ENCODE measurements at regions not wholly inside any gene's neighbourhood (a gene's known extent, or its start where the extent isn't known, plus 50 kb on each side); places are given as distances from the start of the nearest gene placed in this dataset.

DNA sequence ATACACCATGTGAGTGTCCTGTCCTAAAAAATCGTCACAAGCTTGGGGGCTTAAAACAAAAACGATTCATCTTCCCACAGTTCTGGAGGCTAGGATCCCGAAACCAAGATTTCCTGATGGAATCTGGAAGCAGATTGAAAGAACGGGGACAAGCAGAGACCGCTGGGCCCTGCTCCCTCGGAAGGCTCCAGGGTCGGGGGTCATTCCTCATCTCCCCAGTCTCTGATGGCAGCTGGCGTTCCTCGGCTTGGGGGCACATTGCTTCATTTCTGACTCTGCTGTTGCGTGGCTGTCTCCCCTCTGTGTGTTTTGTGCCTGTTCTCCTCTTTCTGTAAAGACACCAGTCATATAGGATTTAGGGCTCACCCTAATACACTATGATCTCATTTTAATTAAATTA is 114.2 kb upstream of the TMPRSS2 start:
- TF ChIP-seq POLR2A (IDR thresholded peaks at IDR 0.05): no peak
- TF ChIP-seq, protein P1, sequence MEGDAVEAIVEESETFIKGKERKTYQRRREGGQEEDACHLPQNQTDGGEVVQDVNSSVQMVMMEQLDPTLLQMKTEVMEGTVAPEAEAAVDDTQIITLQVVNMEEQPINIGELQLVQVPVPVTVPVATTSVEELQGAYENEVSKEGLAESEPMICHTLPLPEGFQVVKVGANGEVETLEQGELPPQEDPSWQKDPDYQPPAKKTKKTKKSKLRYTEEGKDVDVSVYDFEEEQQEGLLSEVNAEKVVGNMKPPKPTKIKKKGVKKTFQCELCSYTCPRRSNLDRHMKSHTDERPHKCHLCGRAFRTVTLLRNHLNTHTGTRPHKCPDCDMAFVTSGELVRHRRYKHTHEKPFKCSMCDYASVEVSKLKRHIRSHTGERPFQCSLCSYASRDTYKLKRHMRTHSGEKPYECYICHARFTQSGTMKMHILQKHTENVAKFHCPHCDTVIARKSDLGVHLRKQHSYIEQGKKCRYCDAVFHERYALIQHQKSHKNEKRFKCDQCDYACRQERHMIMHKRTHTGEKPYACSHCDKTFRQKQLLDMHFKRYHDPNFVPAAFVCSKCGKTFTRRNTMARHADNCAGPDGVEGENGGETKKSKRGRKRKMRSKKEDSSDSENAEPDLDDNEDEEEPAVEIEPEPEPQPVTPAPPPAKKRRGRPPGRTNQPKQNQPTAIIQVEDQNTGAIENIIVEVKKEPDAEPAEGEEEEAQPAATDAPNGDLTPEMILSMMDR (IDR thresholded peaks at IDR 0.05): no peak
